Stimulated activated naive B cell treated with anti-CD40 and anti-IgM and Interleukin-4, amounts not matched to agents 10 μg/mL and 1 μg/mL and 100 μg/mL, for 72 hours (primary cell): ENCODE measurements at regions not wholly inside any gene's neighbourhood (a gene's known extent, or its start where the extent isn't known, plus 50 kb on each side); places are given as distances from the start of the nearest gene placed in this dataset.
"Not testable (repeated sequence)": the region's sequence is repeated elsewhere in the genome, so short reads cannot be mapped to it uniquely, and the experiment has no call there.

ENCODE experiments used
- ATAC-seq, 2 donors: fragments of 150-1000 bp; cut with Tn5 transposase; replicated peaks; 2 replicates each; pipeline ENCODE4 v1.10.0; 2021; ENCODE audit warnings: moderate library complexity in 1 of 2
- DNase-seq: peaks from one replicate; pipeline ENCODE4 v3.0.0; 2021
- H3K27ac Mint-ChIP-seq: one replicate; pipeline ENCODE4 v1.8.0; 2022; ENCODE audit warnings: mild to moderate bottlenecking, mixed read lengths
- H3K27me3 Mint-ChIP-seq, 2 donors: one replicate each; pipeline ENCODE4 v1.8.0; 2022; ENCODE audit warnings: mixed read lengths in 2 of 2
- H3K36me3 Mint-ChIP-seq, 2 donors: one replicate each; pipeline ENCODE4 v1.8.0; 2022; ENCODE audit warnings: mixed read lengths in 2 of 2, mild to moderate bottlenecking in 1 of 2
- H3K4me1 Mint-ChIP-seq, 2 donors: one replicate each; pipeline ENCODE4 v1.8.0; 2022; ENCODE audit warnings: mixed read lengths in 2 of 2, mild to moderate bottlenecking in 1 of 2
- H3K4me3 Mint-ChIP-seq, 2 donors: one replicate each; pipeline ENCODE4 v1.8.0; 2022; ENCODE audit warnings: mild to moderate bottlenecking in 2 of 2, mixed read lengths in 2 of 2, moderate library complexity in 1 of 2
- H3K9me3 Mint-ChIP-seq, 2 donors: one replicate each; pipeline ENCODE4 v1.8.0; 2022; ENCODE audit warnings: mixed read lengths in 2 of 2, mild to moderate bottlenecking in 1 of 2

DNA sequence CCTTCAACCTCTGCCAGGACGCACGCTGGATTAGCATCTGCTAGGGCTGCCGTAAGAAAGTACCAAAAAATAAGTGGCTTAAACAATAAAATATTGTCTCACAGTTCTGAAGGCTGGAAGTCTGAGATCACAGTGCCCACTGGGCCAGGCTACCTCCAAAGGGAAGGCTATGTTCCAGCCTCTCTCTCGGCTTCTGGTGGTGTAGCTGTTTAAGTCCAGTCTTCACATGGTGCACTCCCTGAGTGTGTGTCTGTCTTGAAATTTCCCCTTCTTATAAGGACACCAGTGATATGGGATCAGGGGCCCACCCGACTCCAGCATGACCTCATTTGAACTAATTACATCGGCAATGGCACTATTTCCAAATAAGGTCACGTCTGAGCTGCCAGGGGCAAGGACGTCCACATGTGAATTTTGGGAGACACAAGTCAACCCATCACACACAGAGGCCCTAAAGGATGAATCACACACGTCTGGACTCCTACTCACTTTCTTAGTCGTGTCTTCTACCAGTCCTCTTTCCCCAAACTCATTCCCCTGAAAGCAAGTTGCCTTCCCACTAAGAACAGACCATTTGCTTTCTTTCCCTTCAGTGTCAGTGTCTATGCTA, 359.4 kb downstream of the BCL2L11 start:
- peak overlapping the region; percentile 66 to 70 for H3K4me3 Mint-ChIP-seq
- H3K27me3 Mint-ChIP-seq, H3K36me3 Mint-ChIP-seq, H3K9me3 Mint-ChIP-seq: not testable (repeated sequence)
- H3K27ac Mint-ChIP-seq = peak overlapping the region; percentile 99
- peak; percentile 57 to 58 for ATAC-seq
- peak; percentile 66 for DNase-seq
- H3K4me1 Mint-ChIP-seq = peaks cover 18 to 28% of the 10 kb centered on the region in 2 donors

DNA sequence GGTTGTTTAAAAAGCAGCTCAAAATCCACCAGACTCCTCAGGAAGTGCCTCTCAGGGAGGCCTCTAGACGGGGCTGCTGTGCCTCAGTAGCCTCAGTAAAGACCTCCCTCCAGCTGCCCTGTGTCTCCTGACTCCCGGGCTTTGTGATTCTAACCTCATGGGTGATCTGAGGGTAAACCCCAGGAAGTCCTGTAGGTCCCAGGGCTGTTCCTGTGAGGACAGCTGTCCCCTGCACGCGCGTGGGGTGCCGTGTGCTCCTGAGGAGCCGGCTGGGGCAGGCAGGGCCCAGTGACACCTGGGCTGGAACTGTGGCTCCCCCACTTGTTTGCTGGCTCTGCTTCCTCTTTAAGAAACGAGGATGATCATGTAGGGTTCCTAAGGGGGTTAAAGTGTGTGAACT, 359.9 kb downstream of the BCL2L11 start:
- H3K27ac Mint-ChIP-seq = peak overlapping the region; percentile 99
- H3K9me3 Mint-ChIP-seq, H3K36me3 Mint-ChIP-seq, H3K27me3 Mint-ChIP-seq: not testable (repeated sequence)
- ATAC-seq (peak; percentile 53 to 54), DNase-seq (peak; percentile 58)
- peaks cover 18 to 28% of the 10 kb centered on the region in 2 donors for H3K4me1 Mint-ChIP-seq
- H3K4me3 Mint-ChIP-seq = peak overlapping the region; percentile 60 to 66

DNA sequence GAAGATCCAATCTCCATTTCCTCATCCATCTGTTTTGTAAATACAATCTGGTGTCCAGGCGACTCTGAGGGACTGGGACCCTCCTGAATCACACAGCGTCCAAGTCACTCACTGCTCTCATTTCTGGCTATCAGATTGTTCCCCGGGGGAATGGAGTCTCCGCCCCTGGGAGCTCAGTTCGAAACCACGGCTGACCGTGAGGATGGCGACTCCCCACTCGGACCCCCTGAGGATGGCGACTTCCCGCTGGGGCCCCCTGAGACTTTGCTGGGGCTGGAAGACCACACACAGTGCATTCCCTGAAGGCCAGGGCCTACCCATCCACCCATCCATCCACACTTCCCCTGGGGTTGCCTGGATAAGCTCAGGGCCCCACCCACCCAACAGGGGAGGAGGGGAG, 360.5 kb downstream of the BCL2L11 start:
- not testable (repeated sequence) for H3K9me3 Mint-ChIP-seq, ATAC-seq, H3K27me3 Mint-ChIP-seq, H3K36me3 Mint-ChIP-seq
- Mint-ChIP-seq H3K27ac (peak overlapping the region; percentile 95), H3K4me3 (peak overlapping the region; percentile 32 to 48), H3K4me1 (peaks cover 20 to 33% of the 10 kb centered on the region in 2 donors)
- DNase-seq = peak; percentile 48

DNA sequence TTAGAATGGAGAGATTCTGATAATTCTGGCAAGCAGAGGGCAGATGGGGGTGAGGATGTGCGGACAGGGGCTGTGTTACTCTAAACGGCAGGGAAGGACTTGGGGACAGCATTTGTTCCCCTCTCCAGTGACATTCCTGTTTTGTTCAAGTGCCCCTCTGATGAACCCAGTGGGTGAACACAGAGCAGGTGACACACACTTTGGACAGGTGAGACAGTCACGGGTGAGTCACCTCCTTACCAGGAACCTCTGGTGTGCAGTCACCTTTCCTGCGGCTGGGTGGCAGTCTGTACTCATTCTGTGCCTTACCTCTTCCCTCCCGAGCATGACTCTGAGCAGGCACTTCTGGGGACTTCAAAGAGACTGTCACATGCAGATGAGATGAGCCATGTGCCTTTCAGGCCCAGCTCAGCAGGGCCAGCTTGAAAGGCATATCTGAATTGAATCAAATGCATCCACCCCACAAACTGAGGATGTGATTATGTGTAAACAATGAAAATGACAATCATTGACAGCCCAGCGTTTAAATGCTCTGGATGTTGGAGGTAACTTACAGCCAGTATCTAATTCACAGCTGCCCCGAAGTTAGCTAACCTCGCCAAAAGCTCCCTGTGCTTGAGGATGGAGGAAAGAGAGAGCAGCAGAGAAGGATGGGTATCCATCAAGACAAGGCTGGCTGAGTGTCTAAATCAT, 362.4 kb downstream of the BCL2L11 start:
- H3K36me3 Mint-ChIP-seq, H3K27me3 Mint-ChIP-seq, H3K9me3 Mint-ChIP-seq, H3K4me3 Mint-ChIP-seq, H3K27ac Mint-ChIP-seq, DNase-seq: not testable (repeated sequence)
- peaks cover 20 to 33% of the 10 kb centered on the region in 2 donors for H3K4me1 Mint-ChIP-seq
- peak; percentile 46 to 49 for ATAC-seq

DNA sequence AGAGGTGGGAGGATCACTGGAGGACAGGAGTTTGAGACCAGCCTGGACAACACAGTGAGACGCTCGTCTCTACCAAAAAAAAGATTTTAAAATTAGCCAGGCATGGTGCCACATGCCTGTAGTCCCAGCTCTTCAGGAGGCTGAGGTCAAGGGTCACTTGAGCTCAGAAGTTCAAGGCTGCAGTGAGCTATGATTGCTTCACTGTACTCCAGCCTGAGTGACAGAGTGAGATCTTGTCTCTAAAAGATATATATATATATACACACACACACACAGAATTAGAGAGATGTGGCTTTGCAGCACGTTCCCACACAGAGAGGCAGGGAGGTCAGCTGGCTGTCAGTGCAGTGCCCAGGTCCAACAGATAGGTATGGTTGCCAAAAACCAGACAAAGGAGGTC, 363.4 kb downstream of the BCL2L11 start:
- H3K27ac Mint-ChIP-seq, DNase-seq, H3K9me3 Mint-ChIP-seq, H3K4me3 Mint-ChIP-seq, H3K36me3 Mint-ChIP-seq, ATAC-seq, H3K27me3 Mint-ChIP-seq: not testable (repeated sequence)
- peaks cover 18 to 26% of the 10 kb centered on the region in 2 donors for H3K4me1 Mint-ChIP-seq

DNA sequence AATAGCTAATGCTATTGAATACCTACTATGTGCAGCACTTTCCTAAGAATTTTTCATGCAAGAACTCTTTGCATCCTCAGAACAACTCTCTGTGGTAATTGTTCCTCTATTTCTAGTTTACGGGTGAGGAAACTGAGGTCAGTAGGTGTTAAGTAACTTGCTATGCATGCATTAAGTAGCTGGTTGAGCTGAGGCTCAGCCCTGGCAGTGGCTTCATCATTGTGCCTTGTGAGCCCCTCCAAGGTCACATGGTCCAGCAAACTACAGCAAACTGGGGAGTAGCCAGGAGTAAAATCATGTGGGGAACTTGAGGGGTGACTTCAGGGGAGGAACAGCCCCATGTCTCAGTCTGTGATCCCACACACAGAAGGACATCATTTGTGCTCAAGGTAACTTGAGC, 365.2 kb downstream of the BCL2L11 start:
- H3K27ac Mint-ChIP-seq, ATAC-seq, H3K27me3 Mint-ChIP-seq, H3K9me3 Mint-ChIP-seq, DNase-seq, H3K36me3 Mint-ChIP-seq, H3K4me3 Mint-ChIP-seq: not testable (repeated sequence)
- peaks cover 10 to 14% of the 10 kb centered on the region in 2 donors for H3K4me1 Mint-ChIP-seq

DNA sequence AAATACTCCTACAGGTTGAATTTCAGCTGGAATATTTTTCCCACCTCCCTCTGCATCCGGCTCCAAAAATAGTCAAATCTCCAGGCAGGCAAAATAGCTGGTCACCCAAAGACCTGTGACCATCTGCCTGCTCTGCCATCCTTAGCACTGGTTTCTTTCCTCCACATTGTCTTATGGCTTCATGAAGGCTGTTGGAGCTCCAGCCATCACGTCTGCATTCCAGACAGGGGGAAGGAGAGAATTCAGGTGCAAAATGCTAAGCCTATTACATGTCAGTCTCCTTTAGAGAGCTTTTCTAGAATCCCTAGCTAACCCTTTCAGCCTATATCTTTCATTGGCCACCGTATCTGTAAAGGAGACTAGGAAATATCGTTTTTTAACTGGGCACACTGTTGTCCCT, 367.7 kb downstream of the BCL2L11 start:
- H3K36me3 Mint-ChIP-seq, H3K4me3 Mint-ChIP-seq, H3K27ac Mint-ChIP-seq: not testable (repeated sequence)

DNA sequence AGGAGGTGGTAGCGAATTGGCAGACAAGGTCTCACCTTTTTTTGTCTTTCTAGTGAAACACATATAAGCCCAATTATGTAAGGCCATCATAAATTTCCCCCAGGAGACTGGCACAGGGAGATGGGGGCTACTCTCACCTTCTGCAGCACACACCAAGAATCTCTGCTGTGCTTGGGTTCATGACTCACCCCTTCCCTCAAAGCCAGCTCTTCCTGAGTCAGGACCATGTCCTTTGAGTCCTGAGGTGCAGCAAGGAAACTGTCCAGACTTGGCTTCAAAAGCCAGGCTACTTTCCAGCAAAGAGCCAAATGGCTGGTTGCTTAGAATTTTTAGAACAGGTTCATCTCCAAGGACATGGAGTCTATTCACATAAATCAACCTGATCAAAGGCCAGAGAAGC, 368.7 kb downstream of the BCL2L11 start:
- H3K4me1 Mint-ChIP-seq, H3K4me3 Mint-ChIP-seq, H3K27ac Mint-ChIP-seq, ATAC-seq, H3K9me3 Mint-ChIP-seq, DNase-seq, H3K27me3 Mint-ChIP-seq, H3K36me3 Mint-ChIP-seq: not testable (repeated sequence)

More for the DNA sequence above, 367.7 kb downstream of the BCL2L11 start:
- not testable (repeated sequence) for H3K9me3 Mint-ChIP-seq, H3K27me3 Mint-ChIP-seq, DNase-seq, H3K4me1 Mint-ChIP-seq, ATAC-seq

DNA sequence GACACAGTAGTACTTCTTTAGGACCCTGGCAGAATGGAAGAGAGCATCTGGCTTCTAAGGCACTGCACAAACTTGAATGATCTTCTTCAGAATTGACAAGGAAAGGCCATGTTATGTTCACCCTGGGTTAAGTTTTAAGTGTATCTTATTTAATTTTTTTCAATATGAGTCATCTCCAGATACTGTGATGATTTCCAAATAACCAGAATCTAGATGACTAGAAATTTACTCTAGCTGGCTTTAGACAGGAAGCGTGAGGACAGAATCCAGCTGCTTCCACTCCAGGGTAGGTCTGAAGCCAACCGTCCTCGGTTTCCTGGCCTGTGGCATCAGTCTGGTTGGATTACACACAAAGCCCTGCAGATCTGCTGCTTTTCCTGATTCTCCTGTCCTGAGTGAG, 370.5 kb downstream of the BCL2L11 start:
- not testable (repeated sequence) for H3K27ac Mint-ChIP-seq, H3K4me1 Mint-ChIP-seq, H3K9me3 Mint-ChIP-seq, H3K36me3 Mint-ChIP-seq, DNase-seq, H3K27me3 Mint-ChIP-seq, H3K4me3 Mint-ChIP-seq
- peak; percentile 53 to 62 for ATAC-seq

DNA sequence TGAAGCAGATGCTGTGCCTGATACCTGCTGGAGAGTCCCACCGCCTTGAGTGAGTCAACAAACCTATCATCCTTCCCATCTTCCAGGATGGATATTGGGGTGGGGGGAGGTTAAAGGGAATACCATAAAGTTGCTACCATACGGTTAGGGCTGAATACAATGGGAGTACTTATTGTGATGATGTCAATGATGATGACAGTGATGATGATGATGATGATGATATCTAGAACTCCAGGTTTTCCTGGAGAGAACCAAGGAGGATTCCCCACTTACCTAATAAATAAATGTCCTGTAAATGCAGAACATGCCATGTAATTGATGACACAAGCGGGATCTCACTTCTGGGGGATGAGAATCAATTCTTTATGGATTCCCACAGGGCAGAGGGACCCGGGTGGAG, 370.9 kb downstream of the BCL2L11 start:
- not testable (repeated sequence) for H3K9me3 Mint-ChIP-seq, H3K27ac Mint-ChIP-seq, DNase-seq, H3K27me3 Mint-ChIP-seq, H3K36me3 Mint-ChIP-seq, H3K4me1 Mint-ChIP-seq, H3K4me3 Mint-ChIP-seq
- peak in 1 of 2 donors; percentile 1 for ATAC-seq

DNA sequence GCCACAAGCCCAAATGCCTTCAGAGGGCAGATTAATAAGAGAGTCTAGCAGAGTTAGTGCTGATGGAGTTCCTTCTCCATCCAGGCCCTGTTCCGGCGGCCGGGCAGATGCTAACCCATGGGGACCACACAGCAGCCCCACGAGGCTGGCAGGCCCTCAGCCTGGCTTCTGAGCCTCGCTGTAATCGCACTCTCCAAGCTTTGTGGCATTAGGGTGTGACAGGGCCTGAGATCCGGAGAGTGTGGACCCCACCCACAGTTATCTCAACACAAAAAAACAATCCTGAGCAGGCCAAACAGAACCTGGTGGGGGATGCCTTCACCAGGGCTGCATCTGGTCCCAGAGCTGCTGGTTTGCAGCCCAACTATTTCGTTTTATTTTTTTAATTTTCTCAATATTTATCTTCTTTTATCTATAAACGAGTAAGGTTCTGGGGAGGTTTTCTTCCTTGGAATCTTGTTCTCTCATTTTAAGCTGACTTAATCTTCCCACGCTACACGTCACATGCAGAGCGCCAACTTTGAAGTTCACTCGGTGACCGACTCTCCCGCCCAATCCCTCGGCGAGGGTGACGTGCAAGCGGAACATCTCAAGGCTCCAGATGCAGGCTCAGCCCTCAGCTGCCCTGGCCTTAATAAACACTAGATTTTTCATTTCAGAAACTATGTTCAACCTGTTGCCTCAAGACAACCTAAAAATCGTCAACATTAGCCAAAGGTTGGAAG, 372.4 kb downstream of the BCL2L11 start:
- peak overlapping the region in 1 of 2 donors; percentile 62 for H3K4me3 Mint-ChIP-seq
- not testable (repeated sequence) for H3K27me3 Mint-ChIP-seq, ATAC-seq, H3K4me1 Mint-ChIP-seq, H3K9me3 Mint-ChIP-seq, H3K36me3 Mint-ChIP-seq, H3K27ac Mint-ChIP-seq, DNase-seq

DNA sequence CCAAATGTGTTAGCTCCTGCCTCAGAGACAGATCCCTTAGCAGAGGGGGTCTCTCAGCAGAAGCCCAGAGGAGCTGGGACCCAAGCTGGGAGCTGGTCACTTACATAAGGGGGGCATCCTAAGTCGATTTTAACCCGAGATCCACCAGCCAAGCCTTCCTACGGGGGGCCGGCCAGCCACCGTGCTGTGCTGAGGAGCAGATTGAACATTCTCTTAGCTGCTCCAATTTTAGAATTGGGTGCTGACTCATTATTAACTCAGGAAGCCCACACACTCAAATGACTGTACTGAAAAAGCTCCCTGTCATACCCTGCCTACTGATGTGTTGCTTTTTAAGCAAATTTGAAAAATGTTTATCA, 373.0 kb downstream of the BCL2L11 start:
- H3K27me3 Mint-ChIP-seq, H3K36me3 Mint-ChIP-seq, DNase-seq, H3K9me3 Mint-ChIP-seq, H3K4me1 Mint-ChIP-seq: not testable (repeated sequence)
- peak; percentile 66 to 73 for ATAC-seq
- Mint-ChIP-seq H3K27ac (peak overlapping the region; percentile 25), H3K4me3 (peak overlapping the region; percentile 52 to 62)

DNA sequence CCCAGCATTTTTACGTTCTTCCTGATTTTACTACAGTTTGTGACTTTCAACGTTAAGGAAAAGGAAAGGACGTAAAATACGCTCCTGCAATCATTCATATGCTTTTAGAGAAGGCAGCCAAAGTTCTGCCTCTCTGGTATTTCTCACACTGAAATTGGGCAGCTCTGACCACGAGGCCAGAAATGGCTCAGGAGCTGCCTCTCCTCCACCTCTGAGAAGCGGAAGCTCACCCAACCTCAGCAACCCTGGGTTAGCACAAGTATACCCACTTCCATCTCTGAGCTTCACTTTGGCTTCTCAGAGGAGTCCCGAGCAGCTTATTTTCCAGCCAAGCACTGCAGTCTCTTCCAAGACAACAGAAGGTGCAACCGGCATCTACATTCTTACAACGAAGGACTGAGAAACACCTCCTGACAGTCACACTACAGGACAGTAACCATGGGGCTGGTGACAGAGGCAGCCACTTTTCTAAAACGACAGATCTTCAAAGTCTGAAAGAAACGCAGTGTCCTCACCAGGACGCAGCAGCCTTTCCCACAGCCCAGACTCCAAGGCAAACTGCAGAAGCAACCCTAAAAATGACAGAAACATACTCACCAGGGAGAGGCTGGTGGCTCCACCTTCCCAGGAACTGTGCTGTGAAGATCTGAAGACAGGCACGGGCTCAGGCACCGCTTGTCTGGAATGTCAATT, 373.7 kb downstream of the BCL2L11 start:
- ATAC-seq = peak; percentile 75 to 77
- H3K36me3 Mint-ChIP-seq, H3K27ac Mint-ChIP-seq, DNase-seq, H3K4me1 Mint-ChIP-seq, H3K27me3 Mint-ChIP-seq, H3K9me3 Mint-ChIP-seq: not testable (repeated sequence)
- peak overlapping the region; percentile 48 to 56 for H3K4me3 Mint-ChIP-seq

DNA sequence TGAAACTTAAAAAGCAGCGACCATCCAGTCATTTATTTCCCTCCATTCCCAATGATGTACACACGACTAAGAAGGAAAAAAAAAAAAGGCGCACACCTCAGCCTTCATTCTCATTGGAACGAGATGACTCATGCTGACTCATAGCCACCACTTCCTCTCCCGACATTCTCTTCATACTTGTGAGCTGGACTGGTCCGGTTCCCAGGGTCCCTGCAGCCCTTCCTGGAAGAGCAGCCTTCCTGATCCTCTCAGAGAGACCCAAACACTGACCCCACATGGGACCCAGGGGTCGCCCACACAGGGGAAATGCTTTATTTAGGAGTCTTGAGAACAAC, 374.2 kb downstream of the BCL2L11 start:
- H3K9me3 Mint-ChIP-seq, DNase-seq, H3K4me1 Mint-ChIP-seq, H3K27me3 Mint-ChIP-seq, H3K27ac Mint-ChIP-seq, H3K36me3 Mint-ChIP-seq: not testable (repeated sequence)
- peak; percentile 48 to 50 for ATAC-seq
- H3K4me3 Mint-ChIP-seq = peak overlapping the region; percentile 48 to 56

DNA sequence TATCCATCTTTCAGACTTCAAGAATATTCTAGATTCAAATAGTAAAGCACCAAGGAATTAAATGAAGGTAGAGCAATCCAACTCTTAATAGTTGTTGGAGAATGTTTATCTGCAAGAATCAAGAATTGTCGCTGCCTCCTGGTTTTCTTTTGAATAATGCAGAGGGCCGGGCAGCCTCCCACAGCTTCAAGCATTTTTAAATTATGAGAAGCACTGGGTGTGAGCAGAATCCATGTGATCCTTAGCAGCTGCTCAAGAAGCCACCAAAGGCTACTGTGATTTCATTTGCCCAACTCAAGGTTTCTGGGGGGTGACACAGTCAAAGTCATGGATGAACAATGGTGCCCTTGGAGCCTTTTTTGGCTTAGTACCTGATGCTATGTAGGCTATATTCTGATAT, 374.9 kb downstream of the BCL2L11 start:
- H3K27me3 Mint-ChIP-seq, H3K36me3 Mint-ChIP-seq, H3K4me1 Mint-ChIP-seq, H3K27ac Mint-ChIP-seq, H3K9me3 Mint-ChIP-seq, ATAC-seq, DNase-seq, H3K4me3 Mint-ChIP-seq: not testable (repeated sequence)
